C4-2B (cell line): ENCODE measurements at regions not wholly inside any gene's neighbourhood (a gene's known extent, or its start where the extent isn't known, plus 50 kb on each side); places are given as distances from the start of the nearest gene placed in this dataset.

Source experiments
- H3K27ac ChIP-seq: fragments of 450-650 bp; 2 replicates; pipeline ENCODE4 v1.5.1; 2017
- ZFX ChIP-seq: fragments of 450-650 bp; IDR thresholded peaks from 2 replicates; pipeline ENCODE4 v1.6.1; 2017
- TF ChIP-seq, protein P1 (sequence below): fragments of 450-650 bp; conservative IDR thresholded peaks from 2 replicates; pipeline ENCODE4 v1.5.1; 2017; ENCODE audit warnings: mild to moderate bottlenecking

DNA sequence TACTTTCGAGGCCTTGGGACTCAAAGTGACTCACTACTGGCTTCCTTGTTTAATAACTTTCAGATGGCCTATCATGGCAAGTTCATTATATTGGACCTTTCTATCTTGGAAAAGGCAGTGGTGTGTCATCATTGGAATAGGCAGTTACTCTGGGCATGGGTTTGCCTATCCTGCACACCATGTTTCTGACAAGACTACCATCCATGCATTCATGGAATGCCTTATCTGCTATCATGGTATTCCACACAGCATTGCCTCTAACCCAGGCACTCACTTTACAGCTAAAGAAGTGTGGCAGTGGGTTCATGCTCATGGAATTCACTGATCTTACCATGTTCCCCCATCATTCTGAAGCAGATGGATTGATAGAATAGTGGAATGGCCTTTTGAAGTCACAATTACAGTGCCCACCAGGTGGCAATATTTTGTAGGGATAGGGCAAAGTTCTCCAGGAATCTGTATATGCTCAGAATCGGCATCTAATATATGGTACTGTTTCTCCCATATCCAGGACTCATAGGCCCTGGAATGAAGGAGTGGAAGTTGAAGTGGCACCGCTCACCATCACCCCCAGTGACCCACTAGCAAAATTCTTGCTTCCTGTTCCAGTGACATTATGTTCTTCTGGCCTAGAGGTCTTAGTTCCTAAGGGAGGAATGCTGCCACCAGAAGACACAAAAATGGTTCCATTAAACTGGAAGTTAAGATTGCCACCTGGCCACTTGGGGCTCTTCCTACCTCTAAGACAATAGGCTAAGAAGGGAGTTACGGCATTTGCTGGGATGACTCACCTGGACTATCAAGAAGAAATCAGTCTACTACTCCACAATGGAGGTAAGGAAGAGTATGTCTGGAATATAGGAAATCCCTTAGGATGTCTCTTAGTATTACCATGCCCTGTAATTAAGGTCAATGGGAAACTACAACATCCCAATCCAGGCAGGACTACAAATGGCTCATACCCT, 1161.4 kb downstream of the SI start:
- TF ChIP-seq ZFX, result no peak
- TF ChIP-seq, protein P1, sequence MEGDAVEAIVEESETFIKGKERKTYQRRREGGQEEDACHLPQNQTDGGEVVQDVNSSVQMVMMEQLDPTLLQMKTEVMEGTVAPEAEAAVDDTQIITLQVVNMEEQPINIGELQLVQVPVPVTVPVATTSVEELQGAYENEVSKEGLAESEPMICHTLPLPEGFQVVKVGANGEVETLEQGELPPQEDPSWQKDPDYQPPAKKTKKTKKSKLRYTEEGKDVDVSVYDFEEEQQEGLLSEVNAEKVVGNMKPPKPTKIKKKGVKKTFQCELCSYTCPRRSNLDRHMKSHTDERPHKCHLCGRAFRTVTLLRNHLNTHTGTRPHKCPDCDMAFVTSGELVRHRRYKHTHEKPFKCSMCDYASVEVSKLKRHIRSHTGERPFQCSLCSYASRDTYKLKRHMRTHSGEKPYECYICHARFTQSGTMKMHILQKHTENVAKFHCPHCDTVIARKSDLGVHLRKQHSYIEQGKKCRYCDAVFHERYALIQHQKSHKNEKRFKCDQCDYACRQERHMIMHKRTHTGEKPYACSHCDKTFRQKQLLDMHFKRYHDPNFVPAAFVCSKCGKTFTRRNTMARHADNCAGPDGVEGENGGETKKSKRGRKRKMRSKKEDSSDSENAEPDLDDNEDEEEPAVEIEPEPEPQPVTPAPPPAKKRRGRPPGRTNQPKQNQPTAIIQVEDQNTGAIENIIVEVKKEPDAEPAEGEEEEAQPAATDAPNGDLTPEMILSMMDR, result peak; percentile 75
- H3K27ac ChIP-seq, result no peak overlapping the region

DNA sequence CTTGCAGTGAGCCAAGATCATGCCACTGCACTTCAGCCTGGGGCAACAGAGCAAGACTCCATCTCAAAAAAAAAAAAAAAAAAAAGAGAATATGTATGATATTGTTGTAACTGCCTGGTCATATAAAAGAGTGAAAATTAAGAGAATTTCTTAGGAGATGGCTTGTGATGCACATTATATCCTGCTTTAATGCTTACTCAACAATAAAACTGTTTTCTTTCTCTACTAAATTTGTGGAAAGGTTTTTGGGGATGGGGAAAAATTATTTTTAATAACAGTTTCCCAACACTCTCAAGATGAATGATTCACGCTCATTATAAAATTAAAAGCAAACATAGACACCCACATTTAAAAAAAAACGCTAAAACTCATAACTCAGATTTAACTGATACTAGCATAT, 1163.0 kb downstream of the SI start:
- no peak overlapping the region for H3K27ac ChIP-seq
- no peak for TF ChIP-seq ZFX

DNA sequence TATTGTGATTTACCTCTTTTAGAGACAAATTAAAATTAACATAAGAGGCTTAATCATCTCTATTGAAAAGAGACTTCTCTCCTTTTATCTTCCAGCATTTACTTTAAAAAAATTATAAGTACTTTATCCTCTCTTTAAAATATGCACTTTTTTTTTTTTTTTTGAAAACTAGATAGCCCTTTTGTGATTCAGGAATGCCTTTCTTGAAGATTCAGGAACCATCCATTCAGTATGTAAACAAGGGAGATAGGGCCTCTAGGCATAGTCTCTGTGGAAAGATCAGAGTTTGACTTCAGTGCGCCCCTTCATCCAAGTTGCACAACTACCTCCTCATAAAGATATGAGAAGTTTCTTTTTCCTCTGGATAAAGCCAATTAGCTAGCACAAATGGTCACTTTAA, 1163.7 kb downstream of the SI start:
- no peak overlapping the region for H3K27ac ChIP-seq
- TF ChIP-seq, protein P1, result no peak
- no peak for TF ChIP-seq ZFX

DNA sequence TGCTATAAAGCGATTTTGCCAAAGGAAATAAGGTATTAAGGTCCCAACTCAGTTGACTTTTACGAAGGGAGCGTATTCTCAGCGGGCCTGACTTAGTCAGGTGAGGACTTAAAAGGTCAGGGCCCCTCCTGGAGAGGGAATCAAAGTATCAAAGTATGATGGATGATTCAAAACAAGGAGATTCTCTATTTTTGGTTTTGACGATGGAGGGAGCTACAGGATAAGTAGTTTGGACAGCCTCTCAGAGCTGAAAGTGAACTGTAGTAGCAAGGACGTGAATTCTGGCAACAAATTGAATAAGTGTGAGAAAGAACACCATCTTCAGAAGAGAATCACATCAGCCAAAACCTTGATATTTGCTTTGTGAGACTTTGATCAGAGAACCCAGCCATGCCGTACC, 1186.5 kb downstream of the SI start:
- no peak overlapping the region for H3K27ac ChIP-seq
- TF ChIP-seq ZFX, result no peak
- TF ChIP-seq, protein P1, result peak; percentile 24

DNA sequence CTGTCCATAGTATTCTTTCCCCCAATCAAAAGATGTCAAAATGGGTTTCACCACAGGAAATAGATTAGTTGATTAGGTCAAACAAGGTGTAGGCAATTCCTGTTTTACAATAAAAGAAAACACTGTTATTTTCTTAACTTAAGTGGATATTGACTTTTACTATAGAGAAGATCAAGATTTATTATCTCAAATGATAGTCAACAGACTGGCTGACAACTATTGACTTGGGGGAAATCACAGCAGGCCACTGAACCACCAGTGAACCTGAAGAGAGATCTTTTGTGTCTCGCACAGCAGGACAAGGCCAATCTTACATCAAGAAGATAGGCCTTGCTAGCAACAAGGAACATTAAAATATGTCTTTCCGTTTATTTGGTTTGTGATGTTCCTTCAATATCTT, 1187.6 kb downstream of the SI start:
- no peak for TF ChIP-seq ZFX
- TF ChIP-seq, protein P1, result no peak
- H3K27ac ChIP-seq, result no peak overlapping the region

DNA sequence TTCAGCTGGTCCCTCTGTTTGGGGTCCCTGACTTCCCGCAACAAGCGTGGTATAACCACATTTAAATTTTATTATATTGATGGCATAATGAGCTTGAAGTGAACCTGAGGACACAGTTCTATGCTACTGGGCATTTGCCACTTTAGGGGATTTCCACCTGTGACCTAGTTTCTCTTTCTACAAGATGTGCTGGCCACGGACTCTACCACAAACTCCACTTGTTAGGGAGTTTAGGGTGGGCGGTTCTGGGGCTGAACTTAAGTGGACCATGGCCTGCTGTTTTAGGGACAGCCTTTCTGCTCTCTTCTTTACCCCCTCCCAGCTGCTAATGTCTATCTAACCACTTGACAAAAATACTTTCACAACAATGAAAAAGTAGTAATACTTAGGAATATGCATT, 1199.1 kb downstream of the SI start:
- TF ChIP-seq, protein P1, result no peak
- TF ChIP-seq ZFX, result no peak
- H3K27ac ChIP-seq, result no peak overlapping the region

DNA sequence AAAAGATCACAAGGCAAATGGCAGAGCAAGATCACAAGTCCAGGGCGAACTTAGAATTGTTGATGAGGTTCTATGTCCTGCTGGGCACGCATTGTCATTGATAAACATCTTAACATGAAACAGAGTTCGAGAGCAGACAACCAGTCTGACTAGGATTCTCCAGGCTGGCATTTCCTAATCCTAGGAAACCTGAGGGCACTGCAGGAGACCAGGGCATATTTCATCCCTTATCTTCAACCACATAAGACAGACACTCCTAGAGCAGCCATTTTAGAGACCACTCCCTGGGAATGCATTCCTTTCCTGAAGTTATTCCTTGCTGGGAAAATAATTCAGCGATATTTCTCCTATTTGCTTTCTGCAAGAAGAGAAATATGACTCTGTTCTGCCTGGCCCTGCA, 1199.9 kb downstream of the SI start:
- no peak overlapping the region for H3K27ac ChIP-seq
- TF ChIP-seq, protein P1, result no peak
- no peak for TF ChIP-seq ZFX

DNA sequence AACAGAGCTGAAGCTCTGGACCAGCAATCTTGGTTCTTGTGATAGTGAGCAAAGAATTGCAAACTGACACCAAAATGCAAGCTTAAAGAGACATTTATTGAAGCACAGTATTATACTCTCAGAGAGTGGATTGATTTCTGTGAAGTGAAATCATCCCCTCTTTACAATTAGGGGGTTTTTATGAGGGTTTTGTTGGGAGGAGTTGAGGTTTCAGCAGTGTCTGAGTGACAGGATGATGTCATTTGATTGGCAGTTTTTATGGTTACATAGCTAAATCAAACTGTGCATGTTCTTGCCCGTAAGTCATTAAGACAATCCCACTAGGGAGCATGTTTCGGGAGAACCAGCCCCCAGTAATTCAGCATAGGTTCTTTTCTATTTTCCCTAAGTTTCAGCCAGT, 1200.5 kb downstream of the SI start:
- H3K27ac ChIP-seq, result no peak overlapping the region
- TF ChIP-seq ZFX, result no peak
- TF ChIP-seq, protein P1, result no peak
